H9 (cell line): ENCODE measurements at regions not wholly inside any gene's neighbourhood (a gene's known extent, or its start where the extent isn't known, plus 50 kb on each side); places are given as distances from the start of the nearest gene placed in this dataset.

Experiments used
- DNase-seq: peaks from one replicate; pipeline ENCODE4 v3.0.0-alpha.2; 2017
- H2AFZ ChIP-seq: one replicate; pipeline ENCODE4 v1.6.1; 2013; ENCODE audit warnings: mild to moderate bottlenecking, low read length, control low read depth, moderate library complexity
- H2AK5ac ChIP-seq: 2 replicates; pipeline ENCODE4 v1.6.1; 2013; ENCODE audit warnings: low read length, control low read depth, mixed read lengths; ENCODE audit not compliant: insufficient read length
- H2BK120ac ChIP-seq: one replicate; pipeline ENCODE4 v1.6.1; 2013; ENCODE audit warnings: low read depth, mild to moderate bottlenecking, low read length, control low read depth, inconsistent platforms; ENCODE audit not compliant: poor library complexity, severe bottlenecking
- H2BK12ac ChIP-seq: 2 replicates; pipeline ENCODE4 v1.6.1; 2013; ENCODE audit warnings: low read length, control low read depth, mixed read lengths, low read depth; ENCODE audit not compliant: insufficient read length
- H2BK15ac ChIP-seq: 2 replicates; pipeline ENCODE4 v1.6.1; 2013; ENCODE audit warnings: low read depth, low read length, control low read depth
- H2BK20ac ChIP-seq: one replicate; pipeline ENCODE4 v1.6.1; 2013; ENCODE audit warnings: low read depth, mild to moderate bottlenecking, low read length, control low read depth, inconsistent platforms; ENCODE audit not compliant: poor library complexity, severe bottlenecking
- H2BK5ac ChIP-seq: 2 replicates; pipeline ENCODE4 v1.6.1; 2013; ENCODE audit warnings: low read length, control low read depth, mixed read lengths; ENCODE audit not compliant: insufficient read length
- H3K14ac ChIP-seq: 2 replicates; pipeline ENCODE4 v1.6.1; 2013; ENCODE audit warnings: low read length, control low read depth; ENCODE audit not compliant: insufficient read depth
- H3K18ac ChIP-seq: 2 replicates; pipeline ENCODE4 v1.6.1; 2013; ENCODE audit warnings: low read depth, mild to moderate bottlenecking, mixed read lengths, low read length, control low read depth; ENCODE audit not compliant: insufficient read length
- H3K23ac ChIP-seq: 2 replicates; pipeline ENCODE4 v1.6.1; 2013; ENCODE audit warnings: low read length, control low read depth, mixed read lengths, low read depth; ENCODE audit not compliant: insufficient read length
- H3K23me2 ChIP-seq: 2 replicates; pipeline ENCODE4 v1.6.1; 2013; ENCODE audit warnings: low read depth, mild to moderate bottlenecking, mixed read lengths, low read length, control low read depth; ENCODE audit not compliant: insufficient read length, poor library complexity, severe bottlenecking
- H3K27ac ChIP-seq: 2 replicates; pipeline ENCODE4 v1.5.1; 2013; ENCODE audit warnings: low read length, control low read depth, mixed read lengths, low read depth; ENCODE audit not compliant: insufficient read length
- H3K27me3 ChIP-seq: 2 replicates; pipeline ENCODE4 v1.6.1; 2013; ENCODE audit warnings: low read length, control low read depth, inconsistent platforms; ENCODE audit not compliant: insufficient read depth
- H3K4ac ChIP-seq: 2 replicates; pipeline ENCODE4 v1.6.1; 2013; ENCODE audit warnings: low read depth, mild to moderate bottlenecking, control low read depth, inconsistent platforms, low read length, moderate library complexity
- H3K4me1 ChIP-seq: 2 replicates; pipeline ENCODE4 v1.6.1; 2013; ENCODE audit warnings: low read length, control low read depth, inconsistent platforms; ENCODE audit not compliant: insufficient read depth
- H3K4me2 ChIP-seq: 2 replicates; pipeline ENCODE4 v1.6.1; 2013; ENCODE audit warnings: low read length, control low read depth, mixed read lengths; ENCODE audit not compliant: insufficient read length, insufficient read depth
- H3K56ac ChIP-seq: 2 replicates; pipeline ENCODE4 v1.6.1; 2013; ENCODE audit warnings: low read depth, mild to moderate bottlenecking, mixed read lengths, low read length, control low read depth; ENCODE audit not compliant: insufficient read length
- H3K79me1 ChIP-seq: 2 replicates; pipeline ENCODE4 v1.6.1; 2013; ENCODE audit warnings: low read depth, mild to moderate bottlenecking, moderate library complexity, low read length, control low read depth, inconsistent platforms; ENCODE audit not compliant: insufficient read depth, poor library complexity, severe bottlenecking
- H3K79me2 ChIP-seq: 2 replicates; pipeline ENCODE4 v1.6.1; 2013; ENCODE audit warnings: low read length, control low read depth, inconsistent platforms; ENCODE audit not compliant: insufficient read depth
- H3K9ac ChIP-seq: 2 replicates; pipeline ENCODE4 v1.6.1; 2013; ENCODE audit warnings: low read length, control low read depth, mixed read lengths; ENCODE audit not compliant: insufficient read length; ENCODE audit errors: extremely low read depth
- H3K9me3 ChIP-seq: one replicate; pipeline ENCODE4 v1.6.1; 2013; ENCODE audit warnings: low read depth, low read length, inconsistent platforms; ENCODE audit not compliant: control insufficient read depth
- H3T11ph ChIP-seq: one replicate; pipeline ENCODE4 v1.6.1; 2013; ENCODE audit warnings: mild to moderate bottlenecking, low read length, control low read depth, inconsistent platforms
- H4K20me1 ChIP-seq: one replicate; pipeline ENCODE4 v1.6.1; 2013; ENCODE audit not compliant: control insufficient read depth, insufficient read length, insufficient read depth
- H4K5ac ChIP-seq: 2 replicates; pipeline ENCODE4 v1.6.1; 2013; ENCODE audit warnings: low read depth, mild to moderate bottlenecking, mixed read lengths, low read length, control low read depth; ENCODE audit not compliant: insufficient read length
- H4K8ac ChIP-seq: replicated peaks from 2 replicates; pipeline ENCODE4 v1.6.1; 2013; ENCODE audit warnings: low read length, control low read depth, mixed read lengths, low read depth; ENCODE audit not compliant: insufficient read length
- H4K91ac ChIP-seq: 2 replicates; pipeline ENCODE4 v1.6.1; 2013; ENCODE audit warnings: low read depth, mild to moderate bottlenecking, moderate library complexity, mixed read lengths, low read length, control low read depth; ENCODE audit not compliant: insufficient read length
- H3K27ac Mint-ChIP-seq, 3 experiments: 2 replicates in 2 of 3; 3 replicates in 1 of 3; pipeline ENCODE4 v1.8.0; 2020 to 2021; ENCODE audit warnings: mixed read lengths in 3 of 3, mild to moderate bottlenecking in 1 of 3, moderate library complexity in 1 of 3
- H3K27me3 Mint-ChIP-seq: 2 replicates; pipeline ENCODE4 v1.8.0; 2021; ENCODE audit warnings: low read depth, mild to moderate bottlenecking, moderate library complexity, mixed read lengths
- H3K36me3 Mint-ChIP-seq, 3 experiments: 2 replicates in 2 of 3; 3 replicates in 1 of 3; pipeline ENCODE4 v1.8.0; 2020 to 2021; ENCODE audit warnings: low read depth in 3 of 3, mixed read lengths in 3 of 3; ENCODE audit not compliant: insufficient read depth in 1 of 3
- H3K4me1 Mint-ChIP-seq, 2 experiments: 2 replicates each; pipeline ENCODE4 v1.8.0; 2020; ENCODE audit warnings: mixed read lengths in 2 of 2
- H3K4me3 Mint-ChIP-seq, 2 experiments: 2 replicates in 1 of 2; 3 replicates in 1 of 2; pipeline ENCODE4 v1.8.0; 2020 to 2021; ENCODE audit warnings: mild to moderate bottlenecking in 2 of 2, mixed read lengths in 2 of 2, moderate library complexity in 1 of 2
- H3K9me3 Mint-ChIP-seq, 2 experiments: 2 replicates in 1 of 2; 3 replicates in 1 of 2; pipeline ENCODE4 v1.8.0; 2020; ENCODE audit warnings: mild to moderate bottlenecking in 2 of 2, mixed read lengths in 2 of 2, moderate library complexity in 1 of 2
- TF ChIP-seq, protein P1 (sequence below): fragments of 200-600 bp; sonication (generic); conservative IDR thresholded peaks from 3 replicates; pipeline ENCODE4 v1.8.0; 2021; ENCODE audit warnings: antibody characterized with exemption, mild to moderate bottlenecking

- Histone ChIP-seq H2AK5ac (no peak overlapping the region), H2BK20ac (no peak overlapping the region), H3K27ac (no peak overlapping the region), H4K20me1 (no peaks in the 10 kb centered on the region), H3K4me1 (no peaks in the 10 kb centered on the region), H3K23me2 (no peaks in the 10 kb centered on the region), H3K18ac (no peak overlapping the region), H3K23ac (no peak overlapping the region), H4K5ac (no peak overlapping the region), H4K91ac (no peak overlapping the region), H3T11ph (no peak overlapping the region), H3K14ac (no peak overlapping the region), H3K9me3 (no peaks in the 10 kb centered on the region), H2BK12ac (no peak overlapping the region), H2BK120ac (no peak overlapping the region), H3K4me2 (no peak overlapping the region), H3K79me2 (no peaks in the 10 kb centered on the region), H2BK5ac (no peak overlapping the region), H3K79me1 (no peaks in the 10 kb centered on the region), H3K27me3 (no peaks in the 10 kb centered on the region), H3K4ac (no peak overlapping the region), H3K56ac (no peak overlapping the region), H2BK15ac (no peak overlapping the region), H3K9ac (no peak overlapping the region), H2AFZ (no peak overlapping the region), H4K8ac (no peak overlapping the region)
- peaks cover 0 to 3% of the 10 kb centered on the region in 2 experiments; a peak in 1 of 5 replicates for H3K9me3 Mint-ChIP-seq
- H3K36me3 Mint-ChIP-seq: no peaks in the 10 kb centered on the region
- H3K27me3 Mint-ChIP-seq: no peaks in the 10 kb centered on the region
- H3K4me1 Mint-ChIP-seq: peaks cover 4 to 8% of the 10 kb centered on the region in 2 experiments
- no peak for DNase-seq
- H3K4me3 Mint-ChIP-seq: no peak overlapping the region
- no peak overlapping the region for H3K27ac Mint-ChIP-seq
- TF ChIP-seq, protein P1, sequence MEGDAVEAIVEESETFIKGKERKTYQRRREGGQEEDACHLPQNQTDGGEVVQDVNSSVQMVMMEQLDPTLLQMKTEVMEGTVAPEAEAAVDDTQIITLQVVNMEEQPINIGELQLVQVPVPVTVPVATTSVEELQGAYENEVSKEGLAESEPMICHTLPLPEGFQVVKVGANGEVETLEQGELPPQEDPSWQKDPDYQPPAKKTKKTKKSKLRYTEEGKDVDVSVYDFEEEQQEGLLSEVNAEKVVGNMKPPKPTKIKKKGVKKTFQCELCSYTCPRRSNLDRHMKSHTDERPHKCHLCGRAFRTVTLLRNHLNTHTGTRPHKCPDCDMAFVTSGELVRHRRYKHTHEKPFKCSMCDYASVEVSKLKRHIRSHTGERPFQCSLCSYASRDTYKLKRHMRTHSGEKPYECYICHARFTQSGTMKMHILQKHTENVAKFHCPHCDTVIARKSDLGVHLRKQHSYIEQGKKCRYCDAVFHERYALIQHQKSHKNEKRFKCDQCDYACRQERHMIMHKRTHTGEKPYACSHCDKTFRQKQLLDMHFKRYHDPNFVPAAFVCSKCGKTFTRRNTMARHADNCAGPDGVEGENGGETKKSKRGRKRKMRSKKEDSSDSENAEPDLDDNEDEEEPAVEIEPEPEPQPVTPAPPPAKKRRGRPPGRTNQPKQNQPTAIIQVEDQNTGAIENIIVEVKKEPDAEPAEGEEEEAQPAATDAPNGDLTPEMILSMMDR: no peak
These were observed 109.8 kb upstream of the POU3F2 start for GRCh38 chr6:98724537-98724936.
